OCI-LY3 (cell line): ENCODE measurements at regions not wholly inside any gene's neighbourhood (a gene's known extent, or its start where the extent isn't known, plus 50 kb on each side); places are given as distances from the start of the nearest gene placed in this dataset.

Experiments used
- H2AFZ ChIP-seq: fragments of 200-600, 300-600 bp; shearing (Covaris generic); 2 replicates; pipeline ENCODE4 v1.6.0; 2014; ENCODE audit warnings: antibody characterized with exemption, low read depth, low read length
- H3K27ac ChIP-seq: fragments of 200-600, 300-600 bp; sonication (generic); 2 replicates; pipeline ENCODE4 v1.5.1; 2014; ENCODE audit warnings: mild to moderate bottlenecking, low read length, moderate library complexity, mixed read lengths
- H3K27me3 ChIP-seq: fragments of 200-600, 300-600 bp; sonication (generic); 2 replicates; pipeline ENCODE4 v1.6.1; 2014; ENCODE audit warnings: low read depth, low read length, mixed read lengths
- H3K36me3 ChIP-seq: fragments of 200-600, 300-600 bp; sonication (generic); replicated peaks from 2 replicates; pipeline ENCODE3; 2014; ENCODE audit warnings: low read depth, low read length, mixed read lengths
- H3K4me1 ChIP-seq: fragments of 300-600, 200-600 bp; sonication (generic); 2 replicates; pipeline ENCODE4 v1.6.1; 2014; ENCODE audit warnings: low read length, mixed read lengths
- H3K4me2 ChIP-seq: fragments of 200-600, 300-600 bp; sonication (generic); 2 replicates; pipeline ENCODE4 v1.6.1; 2014; ENCODE audit warnings: low read length, mixed read lengths
- H3K4me3 ChIP-seq: fragments of 300-600, 200-600 bp; sonication (generic); 2 replicates; pipeline ENCODE4 v1.5.1; 2014; ENCODE audit warnings: antibody characterized with exemption, mild to moderate bottlenecking, low read length, moderate library complexity
- H3K79me2 ChIP-seq: fragments of 300-600, 200-600 bp; shearing (Covaris generic); 2 replicates; pipeline ENCODE4 v1.6.1; 2014; ENCODE audit warnings: mild to moderate bottlenecking, low read length, mixed read lengths
- H3K9ac ChIP-seq: fragments of 300-600, 200-600 bp; shearing (Covaris generic); 2 replicates; pipeline ENCODE4 v1.6.0; 2014; ENCODE audit warnings: mild to moderate bottlenecking, low read length, moderate library complexity
- H3K9me3 ChIP-seq: fragments of 200-600, 300-600 bp; shearing (Covaris generic); 2 replicates; pipeline ENCODE4 v1.6.1; 2014; ENCODE audit warnings: low read length, mixed read lengths; ENCODE audit not compliant: insufficient read depth
- H4K20me1 ChIP-seq: fragments of 200-600, 300-600 bp; sonication (generic); 2 replicates; pipeline ENCODE4 v1.6.1; 2016; ENCODE audit warnings: low read length, mixed read lengths; ENCODE audit not compliant: insufficient read depth
- CTCF ChIP-seq: fragments of 200-600, 300-600 bp; sonication (generic); IDR thresholded peaks from 2 replicates; pipeline ENCODE4 v1.5.1; 2014; ENCODE audit warnings: antibody characterized with exemption, low read length, low read depth
- EZH2phosphoT487 ChIP-seq: fragments of 200-600 bp; shearing (Covaris generic); IDR thresholded peaks from 2 replicates; pipeline ENCODE4 v1.6.1; 2018; ENCODE audit warnings: antibody characterized with exemption, mixed run types, low read depth

- Histone ChIP-seq H2AFZ (no peak overlapping the region), H3K9ac (no peak overlapping the region), H3K4me3 (no peak overlapping the region), H4K20me1 (no peaks in the 10 kb centered on the region), H3K27ac (no peak overlapping the region), H3K27me3 (no peaks in the 10 kb centered on the region), H3K79me2 (no peaks in the 10 kb centered on the region), H3K4me1 (peaks cover 9% of the 10 kb centered on the region), H3K36me3 (no peaks in the 10 kb centered on the region), H3K4me2 (no peak overlapping the region), H3K9me3 (no peaks in the 10 kb centered on the region)
- TF ChIP-seq EZH2phosphoT487 (no peak), CTCF (no peak)
These were observed 168.6 kb upstream of the ZMIZ1 start for GRCh38 chr10:78899996-78900714.

GRCh38 chr10:78900715-78901430, 167.9 kb upstream of the ZMIZ1 start:
- no peaks in the 10 kb centered on the region for H3K27me3 ChIP-seq
- H3K9me3 ChIP-seq: no peaks in the 10 kb centered on the region
- peaks cover 9% of the 10 kb centered on the region for H3K4me1 ChIP-seq
- H3K4me3 ChIP-seq: no peak overlapping the region
- H3K27ac ChIP-seq: no peak overlapping the region
- H3K9ac ChIP-seq: no peak overlapping the region
- no peak overlapping the region for H3K4me2 ChIP-seq
- H3K79me2 ChIP-seq: no peaks in the 10 kb centered on the region
- TF ChIP-seq EZH2phosphoT487 (no peak), CTCF (no peak)
- no peak overlapping the region for H2AFZ ChIP-seq
- H3K36me3 ChIP-seq: no peaks in the 10 kb centered on the region
- no peaks in the 10 kb centered on the region for H4K20me1 ChIP-seq

GRCh38 chr10:78901694-78902093, 167.1 kb upstream of the ZMIZ1 start:
- Histone ChIP-seq H3K27me3 (no peaks in the 10 kb centered on the region), H3K4me2 (no peak overlapping the region), H3K9ac (no peak overlapping the region)

More at GRCh38 chr10:78901694-78902093, 167.1 kb upstream of the ZMIZ1 start:
- Histone ChIP-seq H3K79me2 (no peaks in the 10 kb centered on the region), H3K9me3 (no peaks in the 10 kb centered on the region), H3K4me3 (no peak overlapping the region), H4K20me1 (no peaks in the 10 kb centered on the region), H3K27ac (no peak overlapping the region), H3K36me3 (no peaks in the 10 kb centered on the region), H3K4me1 (peaks cover 9% of the 10 kb centered on the region), H2AFZ (no peak overlapping the region)
- TF ChIP-seq EZH2phosphoT487: no peak
- no peak for TF ChIP-seq CTCF
